NCI-H1092 treated with DMSO at 0.1 percent for 48 hours (cell line): ENCODE measurements at regions not wholly inside any gene's neighbourhood (a gene's known extent, or its start where the extent isn't known, plus 50 kb on each side); places are given as distances from the start of the nearest gene placed in this dataset.
"Not testable (repeated sequence)": the region's sequence is repeated elsewhere in the genome, so short reads cannot be mapped to it uniquely, and the experiment has no call there.

ENCODE experiments used
- DNase-seq: peaks from one replicate; lab custom pipeline; 2025; lab: John Stamatoyannopoulos, UW

GRCh38 chr5:107772418-107773310, 101.9 kb upstream of the EFNA5 start:
- DNase-seq, result peak; percentile 12

GRCh38 chr5:107771926-107772325, 101.2 kb upstream of the EFNA5 start:
- no peak for DNase-seq

GRCh38 chr5:107770051-107770450, 99.3 kb upstream of the EFNA5 start:
- no peak for DNase-seq

GRCh38 chr5:107769519-107769918, 98.8 kb upstream of the EFNA5 start:
- DNase-seq, result no peak

GRCh38 chr5:107766972-107767371, 96.2 kb upstream of the EFNA5 start:
- DNase-seq, result no peak

GRCh38 chr5:107766439-107766838, 95.7 kb upstream of the EFNA5 start:
- no peak for DNase-seq

- DNase-seq, result no peak
These were observed 95.0 kb upstream of the EFNA5 start for GRCh38 chr5:107765805-107766063.

GRCh38 chr5:107764976-107765804, 94.5 kb upstream of the EFNA5 start:
- no peak for DNase-seq

- no peak for DNase-seq
These were observed 93.5 kb upstream of the EFNA5 start for GRCh38 chr5:107764282-107764681.

GRCh38 chr5:107753427-107753826, 82.7 kb upstream of the EFNA5 start:
- DNase-seq, result no peak

GRCh38 chr5:107744418-107745330, 73.9 kb upstream of the EFNA5 start:
- no peak for DNase-seq

- DNase-seq, result no peak
These were observed 72.8 kb upstream of the EFNA5 start for GRCh38 chr5:107743373-107744000.

GRCh38 chr5:107739661-107740060, 68.9 kb upstream of the EFNA5 start:
- DNase-seq, result no peak

GRCh38 chr5:107736638-107737037, 65.9 kb upstream of the EFNA5 start:
- no peak for DNase-seq

GRCh38 chr5:107736089-107736488, 65.4 kb upstream of the EFNA5 start:
- DNase-seq, result not testable (repeated sequence)

GRCh38 chr5:107735558-107735957, 64.8 kb upstream of the EFNA5 start:
- DNase-seq, result no peak

GRCh38 chr5:107726896-107727295, 56.2 kb upstream of the EFNA5 start:
- DNase-seq, result no peak

- no peak for DNase-seq
These were observed 53.9 kb upstream of the EFNA5 start for GRCh38 chr5:107724642-107725041.

GRCh38 chr5:107721241-107721640, 50.5 kb upstream of the EFNA5 start:
- DNase-seq, result not testable (repeated sequence)
